GM18870 (cell line): ENCODE measurements at regions not wholly inside any gene's neighbourhood (a gene's known extent, or its start where the extent isn't known, plus 50 kb on each side); places are given as distances from the start of the nearest gene placed in this dataset.
"Not testable (repeated sequence)": the region's sequence is repeated elsewhere in the genome, so short reads cannot be mapped to it uniquely, and the experiment has no call there.

ENCODE experiments used
- ATAC-seq: cut with Tn5 transposase; IDR thresholded peaks from one replicate; pipeline ENCODE4 v1.9.1; 2021; ENCODE audit warnings: moderate library complexity; ENCODE audit not compliant: unreplicated experiment

GRCh38 chr5:120083851-120084542 lies 380.1 kb upstream of the PRR16 start:
- ATAC-seq, result no peak

DNA sequence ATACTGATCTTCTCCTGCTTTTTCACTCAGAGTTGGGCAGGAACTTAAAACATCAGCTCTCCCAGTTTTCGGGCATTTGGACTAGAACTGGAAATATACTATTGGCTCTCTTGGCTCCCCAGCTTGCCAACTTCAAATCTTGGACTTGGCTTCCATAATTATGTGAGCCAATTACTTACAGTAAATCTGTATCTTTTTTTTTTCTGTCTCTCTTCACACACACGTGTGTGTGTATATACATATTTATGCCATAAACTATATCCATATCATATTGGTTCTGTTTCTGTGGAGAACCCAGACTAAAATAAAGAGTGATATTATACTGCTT lies 379.6 kb upstream of the PRR16 start:
- ATAC-seq, result no peak

DNA sequence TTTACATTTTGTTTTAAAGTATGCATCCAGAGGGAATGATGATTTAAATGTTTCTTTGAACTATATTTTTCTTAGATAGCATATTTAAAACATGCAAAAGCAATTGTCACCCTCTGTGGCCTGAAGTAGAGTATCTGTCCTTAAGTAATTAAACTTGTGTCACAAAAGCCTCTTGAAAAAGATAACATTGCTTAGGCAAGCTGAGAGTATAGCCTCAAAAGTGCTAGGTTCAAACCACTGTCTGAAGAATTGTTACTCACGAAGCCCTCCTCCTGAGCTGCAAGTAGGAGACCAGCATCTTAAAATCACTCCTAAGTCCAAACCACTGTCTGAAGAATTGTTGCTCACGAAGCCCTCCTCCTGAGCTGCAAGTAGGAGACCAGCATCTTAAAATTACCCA lies 378.0 kb upstream of the PRR16 start:
- no peak for ATAC-seq

- ATAC-seq, result no peak
Observed at GRCh38 chr5:120088412-120088811, 375.7 kb upstream of the PRR16 start.

GRCh38 chr5:120088836-120089235 lies 375.3 kb upstream of the PRR16 start:
- ATAC-seq, result no peak

GRCh38 chr5:120091376-120091948 lies 372.6 kb upstream of the PRR16 start:
- ATAC-seq, result no peak

- ATAC-seq, result no peak
Observed at GRCh38 chr5:120092649-120093048, 371.5 kb upstream of the PRR16 start.

GRCh38 chr5:120093178-120093577 lies 370.9 kb upstream of the PRR16 start:
- ATAC-seq, result no peak

GRCh38 chr5:120096413-120096812 lies 367.7 kb upstream of the PRR16 start:
- ATAC-seq, result peak; percentile 70

DNA sequence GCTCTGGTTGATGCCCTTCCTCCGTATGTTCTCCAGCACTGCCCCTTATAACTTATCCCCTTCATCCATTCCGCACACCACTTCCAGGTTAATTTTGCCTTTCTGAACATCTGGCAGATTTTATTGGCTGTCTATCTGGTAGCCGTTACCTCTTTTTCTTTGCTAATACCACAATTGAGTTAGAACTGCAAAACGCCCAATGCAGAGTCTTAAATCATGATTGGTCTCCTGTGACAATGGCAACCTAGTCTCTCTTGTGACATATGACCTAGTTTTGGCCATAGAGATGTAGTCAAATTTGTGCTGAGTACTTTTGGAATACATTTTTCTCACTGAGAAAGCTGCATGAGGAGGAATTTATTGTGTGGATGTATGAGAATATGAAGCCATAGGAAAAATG lies 365.7 kb upstream of the PRR16 start:
- ATAC-seq, result no peak

DNA sequence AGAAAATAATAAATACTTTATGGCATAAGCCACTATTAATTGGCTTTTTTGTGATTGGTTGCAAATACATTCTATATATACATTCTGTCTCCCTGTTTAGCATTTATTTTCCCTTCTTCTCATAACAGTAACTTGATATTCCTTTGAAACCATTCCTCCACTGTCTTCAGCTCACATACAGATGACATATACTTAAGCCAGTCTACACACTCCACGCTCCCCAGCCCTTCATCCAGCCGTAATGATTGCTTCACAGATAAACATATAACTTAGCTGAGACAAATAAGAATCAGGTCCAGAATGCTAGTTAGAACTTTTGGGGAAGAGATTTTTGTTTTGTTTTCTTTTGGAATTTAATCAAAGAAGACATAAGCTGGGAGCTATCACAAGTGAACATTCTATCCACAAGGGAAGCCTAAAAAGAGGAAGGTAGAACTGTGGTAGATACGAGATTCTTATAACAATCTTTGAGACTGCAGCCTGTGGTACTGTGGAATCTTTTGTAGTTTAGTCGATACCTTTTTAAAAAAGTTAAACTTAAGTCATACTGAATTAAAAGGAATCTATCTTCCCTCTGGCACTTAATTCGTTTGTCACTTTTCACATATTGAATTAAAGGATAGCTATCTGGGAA lies 365.1 kb upstream of the PRR16 start:
- ATAC-seq, result no peak

- ATAC-seq, result no peak
Observed at GRCh38 chr5:120101771-120102170, 362.3 kb upstream of the PRR16 start.

DNA sequence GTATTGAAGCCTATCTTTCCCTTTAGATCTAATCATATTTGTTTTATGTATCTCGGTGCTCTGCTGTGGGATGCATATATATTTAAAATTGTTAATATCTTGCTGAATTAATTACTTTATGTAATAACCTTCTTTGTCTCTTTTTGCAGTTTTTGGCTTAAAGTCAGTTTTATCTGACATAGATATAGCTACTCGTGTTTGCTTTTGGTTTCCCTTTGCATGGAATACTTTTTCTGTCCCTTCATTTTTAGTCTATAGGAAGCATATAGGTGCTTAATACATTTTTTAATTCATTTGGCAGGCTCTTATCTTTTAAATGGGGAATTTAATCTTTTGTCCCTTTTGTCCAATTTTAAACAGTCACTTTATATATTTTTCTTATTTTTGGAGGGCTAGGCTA lies 360.6 kb upstream of the PRR16 start:
- peak; percentile 54 for ATAC-seq

- no peak for ATAC-seq
Observed at GRCh38 chr5:120106912-120107525, 357.1 kb upstream of the PRR16 start.

GRCh38 chr5:120108586-120109248 lies 355.4 kb upstream of the PRR16 start:
- no peak for ATAC-seq

DNA sequence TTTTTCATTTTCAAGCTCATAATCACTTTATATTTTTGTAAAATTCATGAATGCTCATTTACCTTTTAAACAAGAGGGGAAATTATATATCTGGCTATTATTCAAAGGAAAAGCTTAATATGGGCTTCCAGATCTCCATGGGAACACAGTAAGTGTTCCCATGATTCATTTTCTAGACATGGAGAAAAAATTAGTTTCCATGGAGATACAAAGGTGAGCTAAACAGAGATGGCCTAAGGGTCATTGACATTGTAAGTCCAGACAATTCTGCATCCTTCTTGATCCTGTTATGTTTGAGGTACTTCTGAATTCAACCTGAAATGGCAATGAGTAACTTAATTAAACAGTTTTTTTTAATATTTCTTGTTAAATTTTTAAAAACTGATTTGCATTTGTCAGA lies 341.4 kb upstream of the PRR16 start:
- ATAC-seq, result no peak

DNA sequence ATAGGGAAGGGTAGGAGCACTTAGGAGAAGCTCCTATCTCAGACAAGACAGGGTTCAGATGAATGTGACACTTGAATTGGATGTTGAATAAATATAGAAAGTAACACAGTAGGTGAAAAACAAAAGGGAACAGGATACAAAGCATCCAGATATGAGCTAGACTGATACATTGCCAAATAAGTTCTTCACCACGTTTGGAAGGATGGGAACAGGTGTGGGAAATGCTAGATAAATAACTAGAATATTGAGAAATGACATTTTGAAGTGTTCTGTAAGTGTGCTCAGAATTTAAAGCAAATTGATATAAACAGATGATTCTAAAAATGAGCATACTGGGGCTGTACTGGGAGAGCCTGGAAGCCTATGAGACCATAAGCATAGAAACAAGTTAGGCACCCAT lies 340.1 kb upstream of the PRR16 start:
- ATAC-seq, result no peak

DNA sequence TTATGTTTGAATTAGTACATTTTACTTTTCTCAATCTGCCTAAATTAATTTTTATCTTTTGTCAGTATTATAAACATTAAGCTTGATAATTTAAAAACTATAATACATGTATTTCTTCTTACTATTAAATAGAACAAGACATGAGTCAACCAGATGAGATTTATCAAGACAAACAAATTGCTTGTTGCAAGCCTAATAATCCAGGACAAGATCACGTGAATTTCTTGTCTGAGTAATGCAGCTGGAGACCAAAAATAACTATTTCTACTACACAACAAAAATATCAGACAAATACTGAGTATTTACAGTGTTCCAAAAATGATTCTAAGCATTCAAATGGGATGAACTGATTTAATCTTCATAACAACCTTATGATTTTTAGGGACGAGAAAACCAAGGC lies 339.1 kb upstream of the PRR16 start:
- ATAC-seq, result no peak

GRCh38 chr5:120132347-120132746 lies 331.8 kb upstream of the PRR16 start:
- not testable (repeated sequence) for ATAC-seq

DNA sequence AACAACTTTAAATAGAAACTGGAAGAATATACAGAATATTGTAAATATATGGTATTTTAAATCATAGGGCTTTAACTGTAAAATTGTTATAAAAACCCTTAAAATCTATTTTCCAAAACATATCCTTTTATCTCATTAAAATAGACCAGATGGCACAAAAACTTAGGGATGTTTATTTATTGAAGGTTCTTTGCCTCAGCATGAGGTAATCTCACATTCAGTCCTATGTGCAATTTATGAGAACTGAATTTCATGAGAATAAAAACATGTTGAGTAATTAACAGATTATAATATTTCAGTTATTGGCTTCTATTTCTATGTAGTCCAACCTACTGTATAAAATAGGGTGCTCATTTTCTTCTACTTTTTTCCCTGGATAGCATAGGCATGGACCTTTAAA lies 329.2 kb upstream of the PRR16 start:
- no peak for ATAC-seq

GRCh38 chr5:120137582-120137981 lies 326.5 kb upstream of the PRR16 start:
- ATAC-seq, result no peak

- ATAC-seq, result no peak
Observed at GRCh38 chr5:120139039-120139438, 325.1 kb upstream of the PRR16 start.
